ENCODE measurements at regions not wholly inside any gene's neighbourhood (a gene's known extent, or its start where the extent isn't known, plus 50 kb on each side); places are given as distances from the start of the nearest gene placed in this dataset.

DNA sequence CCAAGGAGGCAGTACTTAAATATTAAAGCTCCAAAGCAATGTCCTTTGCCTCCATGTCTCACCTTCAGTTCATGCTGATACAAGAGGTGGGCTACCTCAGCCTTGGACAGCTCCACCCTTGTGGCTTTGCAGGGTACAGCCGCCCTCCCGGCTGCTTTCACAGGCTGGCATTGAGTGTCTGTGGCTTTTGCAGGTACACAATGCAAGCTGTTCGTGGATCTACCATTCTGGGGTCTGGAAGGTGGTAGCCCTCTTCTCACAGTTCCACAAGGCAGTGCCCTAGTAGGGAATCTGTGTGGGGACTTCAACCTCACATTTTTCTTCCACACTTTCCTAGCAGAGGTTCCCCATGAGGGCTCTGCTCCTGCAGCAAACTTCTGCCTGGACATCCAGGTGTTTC, 324.8 kb downstream of the COL11A1 start:
- TF ChIP-seq, protein P1, sequence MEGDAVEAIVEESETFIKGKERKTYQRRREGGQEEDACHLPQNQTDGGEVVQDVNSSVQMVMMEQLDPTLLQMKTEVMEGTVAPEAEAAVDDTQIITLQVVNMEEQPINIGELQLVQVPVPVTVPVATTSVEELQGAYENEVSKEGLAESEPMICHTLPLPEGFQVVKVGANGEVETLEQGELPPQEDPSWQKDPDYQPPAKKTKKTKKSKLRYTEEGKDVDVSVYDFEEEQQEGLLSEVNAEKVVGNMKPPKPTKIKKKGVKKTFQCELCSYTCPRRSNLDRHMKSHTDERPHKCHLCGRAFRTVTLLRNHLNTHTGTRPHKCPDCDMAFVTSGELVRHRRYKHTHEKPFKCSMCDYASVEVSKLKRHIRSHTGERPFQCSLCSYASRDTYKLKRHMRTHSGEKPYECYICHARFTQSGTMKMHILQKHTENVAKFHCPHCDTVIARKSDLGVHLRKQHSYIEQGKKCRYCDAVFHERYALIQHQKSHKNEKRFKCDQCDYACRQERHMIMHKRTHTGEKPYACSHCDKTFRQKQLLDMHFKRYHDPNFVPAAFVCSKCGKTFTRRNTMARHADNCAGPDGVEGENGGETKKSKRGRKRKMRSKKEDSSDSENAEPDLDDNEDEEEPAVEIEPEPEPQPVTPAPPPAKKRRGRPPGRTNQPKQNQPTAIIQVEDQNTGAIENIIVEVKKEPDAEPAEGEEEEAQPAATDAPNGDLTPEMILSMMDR (optimal IDR thresholded peaks at IDR 0.05 in 1 of 3, IDR thresholded peaks at IDR 0.05 in 1 of 3, conservative IDR thresholded peaks at IDR 0.05 in 1 of 3; ENCODE audit: extremely low read depth in 1 of 3, insufficient read depth in 2 of 3, low read length in 3 of 3) = no peak
- TF ChIP-seq EZH2 (IDR thresholded peaks at IDR 0.05; ENCODE audit: low read length) = no peak

Measured in keratinocyte (primary cell).